MM.1S (cell line): ENCODE measurements at regions not wholly inside any gene's neighbourhood (a gene's known extent, or its start where the extent isn't known, plus 50 kb on each side); places are given as distances from the start of the nearest gene placed in this dataset.
"Not testable (repeated sequence)": the region's sequence is repeated elsewhere in the genome, so short reads cannot be mapped to it uniquely, and the experiment has no call there.

Source experiments
- CTCF ChIP-seq: fragments of 300-600 bp; sonication (generic); IDR thresholded peaks from 2 replicates; pipeline ENCODE4 v1.5.1; 2016; ENCODE audit warnings: antibody characterized with exemption, low read length, mixed read lengths
- EZH2 ChIP-seq: fragments of 300-600 bp; sonication (generic); optimal IDR thresholded peaks from 2 replicates; pipeline ENCODE3; 2017; ENCODE audit warnings: low read depth, mild to moderate bottlenecking, antibody characterized with exemption, low read length, mixed read lengths
- EZH2phosphoT487 ChIP-seq: fragments of 300-600 bp; sonication (generic); IDR thresholded peaks from 2 replicates; pipeline ENCODE4 v1.6.1; 2018; ENCODE audit warnings: antibody characterized with exemption, low read length

- TF ChIP-seq CTCF, EZH2phosphoT487, EZH2: not testable (repeated sequence)
Observed at GRCh38 chr7:136264304-136264703, 287.1 kb upstream of the MTPN start.
